NCI-H226 (cell line): ENCODE measurements at regions not wholly inside any gene's neighbourhood (a gene's known extent, or its start where the extent isn't known, plus 50 kb on each side); places are given as distances from the start of the nearest gene placed in this dataset.
A peak's percentile ranks its signal among the peaks of the same experiment; 100 is the strongest.

ENCODE experiments used
- DNase-seq: peaks from one replicate; pipeline ENCODE4 v3.0.0-alpha.2; 2015

GRCh38 chr20:24739746-24740145 lies 209.3 kb upstream of the CST7 start:
- no peak for DNase-seq

- no peak for DNase-seq
Measured at GRCh38 chr20:24741493-24742072, 207.5 kb upstream of the CST7 start.

- DNase-seq: no peak
Measured at GRCh38 chr20:24742436-24742835, 206.6 kb upstream of the CST7 start.

- no peak for DNase-seq
Measured at GRCh38 chr20:24742989-24743388, 206.1 kb upstream of the CST7 start.

GRCh38 chr20:24743641-24744040 lies 205.4 kb upstream of the CST7 start:
- no peak for DNase-seq

- DNase-seq: no peak
Measured at GRCh38 chr20:24744747-24745146, 204.3 kb upstream of the CST7 start.

GRCh38 chr20:24745206-24745605 lies 203.9 kb upstream of the CST7 start:
- DNase-seq: no peak

DNA sequence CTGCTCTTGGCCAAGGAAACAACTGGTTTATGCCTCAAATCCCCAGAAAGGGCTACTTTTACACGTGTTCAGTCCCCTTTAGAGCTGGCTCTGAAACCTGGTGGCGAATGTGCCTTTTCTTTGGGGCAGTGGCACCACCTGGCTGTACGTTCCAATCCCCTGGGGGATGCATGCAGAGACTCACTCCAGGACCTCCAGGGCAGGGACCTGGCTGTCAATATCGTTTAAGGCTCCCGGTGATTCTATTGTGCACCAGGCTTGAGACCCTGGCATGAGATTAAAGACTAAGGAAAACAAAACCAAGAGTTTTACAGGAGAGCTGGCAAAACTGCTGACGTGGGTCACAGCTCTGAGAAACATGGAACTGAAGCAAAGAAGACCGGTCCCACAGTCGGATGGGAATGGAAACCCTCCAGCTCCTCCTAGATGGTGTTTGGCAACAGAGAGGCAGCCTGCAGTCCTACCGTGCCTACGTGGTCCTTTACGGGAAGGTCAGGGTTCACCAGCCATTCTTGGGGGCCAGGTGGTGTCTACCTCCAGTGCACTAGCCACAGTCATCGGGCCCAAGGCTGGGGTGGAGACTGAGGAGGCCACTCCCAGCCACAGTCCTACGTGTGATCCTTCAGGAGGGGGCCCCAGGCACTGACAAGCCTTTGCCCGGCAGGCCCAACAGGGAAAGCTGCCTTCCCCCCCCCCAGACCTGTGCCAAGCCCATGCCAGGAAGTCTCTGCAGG lies 203.3 kb upstream of the CST7 start:
- DNase-seq: no peak

- peak; percentile 95 for DNase-seq
Measured at GRCh38 chr20:24746351-24746685, 202.8 kb upstream of the CST7 start.

GRCh38 chr20:24747010-24747712 lies 201.9 kb upstream of the CST7 start:
- no peak for DNase-seq

DNA sequence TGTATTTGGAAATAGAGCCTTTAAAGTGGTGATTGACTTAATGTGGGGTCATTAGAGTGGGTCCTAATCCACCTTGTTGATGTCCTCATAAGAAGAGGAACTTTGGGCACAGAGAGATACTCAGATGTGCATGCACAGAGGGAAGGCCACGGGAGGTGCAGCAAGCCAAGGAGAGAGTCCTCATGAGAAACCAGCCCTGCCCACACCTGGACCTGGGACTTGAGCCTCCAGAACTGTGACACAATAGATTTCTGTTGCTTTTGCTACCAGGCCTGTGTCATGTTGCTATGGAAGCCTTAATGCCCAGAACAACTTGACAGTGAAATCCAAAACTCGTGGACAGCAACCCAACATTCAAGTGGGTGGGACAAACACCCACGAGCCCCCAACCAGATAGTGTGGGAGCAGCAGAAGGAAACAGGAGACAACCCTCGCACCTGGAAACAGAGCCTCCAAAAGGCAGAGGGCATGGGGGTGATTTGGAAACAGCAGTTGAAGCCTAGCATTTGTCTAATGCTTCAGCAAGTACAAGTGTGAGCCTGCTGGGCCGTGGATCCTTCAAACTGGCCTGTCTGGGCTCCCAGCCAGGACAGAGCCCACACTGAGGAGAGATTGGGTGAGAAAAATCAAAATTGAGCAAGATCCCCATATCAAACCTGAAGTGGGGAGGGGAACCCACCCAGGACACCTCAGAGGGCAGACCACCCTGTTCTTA lies 201.0 kb upstream of the CST7 start:
- DNase-seq: no peak

DNA sequence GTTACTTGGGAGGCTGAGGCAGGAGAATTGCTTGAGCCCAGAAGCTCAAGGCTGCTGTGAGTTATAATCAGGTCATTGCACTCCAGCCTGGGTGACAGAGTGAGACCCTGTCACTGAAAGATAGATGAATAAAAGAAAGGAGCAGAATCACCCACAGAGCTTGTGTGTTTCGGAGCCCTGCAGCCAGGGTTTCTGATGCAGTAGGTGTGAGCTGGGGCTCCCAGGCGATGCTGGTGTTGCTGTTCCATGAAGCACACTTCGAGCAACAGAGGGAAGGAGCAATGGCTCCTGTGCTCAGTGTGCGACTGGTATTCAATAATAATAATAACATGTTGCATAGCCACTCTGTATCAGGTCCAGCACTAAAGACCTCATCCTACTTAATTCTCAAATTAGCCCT lies 197.5 kb upstream of the CST7 start:
- DNase-seq: no peak

DNA sequence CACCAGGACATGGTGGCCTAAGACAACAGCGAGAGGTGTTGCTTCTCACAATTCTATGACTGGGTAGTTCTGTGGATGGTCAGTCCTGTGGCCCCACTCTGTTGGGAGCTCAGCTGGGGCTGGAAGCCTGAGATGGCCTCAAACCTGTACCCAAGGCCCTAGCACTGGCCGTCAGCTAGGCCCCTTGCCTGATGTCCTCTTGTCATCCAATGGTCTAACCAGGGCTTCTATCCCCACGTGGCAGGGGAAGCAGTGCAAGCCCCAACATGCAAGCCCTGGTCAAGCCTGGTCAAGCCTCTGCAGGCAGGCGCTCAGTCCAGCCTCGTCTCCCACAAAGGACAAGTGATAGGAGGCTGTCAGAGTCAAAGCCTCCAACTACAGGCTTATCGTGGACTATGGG lies 196.5 kb upstream of the CST7 start:
- no peak for DNase-seq

GRCh38 chr20:24753130-24753529 lies 195.9 kb upstream of the CST7 start:
- DNase-seq: no peak

- no peak for DNase-seq
Measured at GRCh38 chr20:24754691-24755090, 194.4 kb upstream of the CST7 start.

GRCh38 chr20:24755411-24755922 lies 193.6 kb upstream of the CST7 start:
- DNase-seq: no peak

- no peak for DNase-seq
Measured at GRCh38 chr20:24756292-24757025, 192.6 kb upstream of the CST7 start.

GRCh38 chr20:24761220-24762065 lies 187.6 kb upstream of the CST7 start:
- DNase-seq: no peak

GRCh38 chr20:24762371-24762770 lies 186.7 kb upstream of the CST7 start:
- no peak for DNase-seq

DNA sequence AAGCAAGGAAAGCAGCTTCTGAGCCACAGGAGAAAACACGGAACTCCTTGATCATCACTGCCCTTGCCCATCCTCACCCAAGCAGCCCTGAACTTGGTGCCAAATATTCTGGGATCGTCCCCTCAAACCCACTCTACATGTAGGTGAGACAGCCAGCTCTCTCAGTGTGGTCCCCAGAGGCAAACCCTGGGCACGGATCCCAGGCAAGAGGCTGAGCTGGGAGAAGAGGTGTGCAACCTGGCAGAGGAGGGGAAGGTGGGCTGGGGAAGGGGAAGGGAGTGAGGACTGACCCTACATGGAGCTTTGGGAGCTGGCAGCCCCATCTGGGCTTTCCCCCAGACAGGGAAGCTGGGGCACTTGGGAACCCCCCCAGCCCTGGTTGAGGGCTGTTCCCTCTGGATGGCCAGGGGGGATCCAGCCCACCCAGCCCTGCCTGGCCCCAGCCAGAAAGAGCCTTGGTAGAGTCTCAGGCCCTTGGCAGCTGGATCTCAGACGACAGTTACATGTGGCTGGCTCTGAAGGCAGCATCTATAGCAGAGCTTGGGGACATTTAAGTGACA lies 186.2 kb upstream of the CST7 start:
- no peak for DNase-seq

DNA sequence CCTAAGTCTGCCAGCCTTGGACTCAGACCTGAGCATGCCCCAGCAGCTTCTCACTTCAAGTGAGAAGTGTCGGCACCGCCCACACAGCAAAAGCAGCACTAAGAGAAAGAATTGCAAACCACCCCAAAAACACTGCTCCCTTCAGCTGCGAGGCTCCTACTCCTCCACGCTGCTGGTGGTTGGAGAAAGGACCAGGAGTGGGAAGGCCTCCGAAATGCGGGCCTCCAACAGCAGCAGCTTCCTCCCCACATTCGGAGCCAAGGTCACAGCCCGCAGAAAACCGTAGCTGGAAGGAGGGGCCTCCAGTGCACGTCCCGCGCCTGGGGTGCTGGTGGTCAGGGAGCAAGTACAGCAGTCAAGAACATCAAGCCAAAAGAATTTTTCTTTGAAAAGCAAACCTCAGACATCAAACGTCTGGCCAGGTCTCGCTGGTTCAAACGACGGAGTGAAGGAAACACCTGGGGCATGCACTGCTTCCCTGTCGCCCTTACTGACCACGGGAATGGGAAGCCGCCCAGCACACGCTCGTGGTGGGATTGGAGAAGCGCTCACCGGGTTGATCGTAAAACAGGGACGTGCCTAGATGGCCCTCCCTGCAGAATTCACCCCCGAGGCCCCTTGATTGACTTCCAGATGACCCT lies 185.6 kb upstream of the CST7 start:
- no peak for DNase-seq
